GM21367 (cell line): ENCODE measurements at regions not wholly inside any gene's neighbourhood (a gene's known extent, or its start where the extent isn't known, plus 50 kb on each side); places are given as distances from the start of the nearest gene placed in this dataset.

ENCODE experiments used
- ATAC-seq: cut with Tn5 transposase; IDR thresholded peaks from one replicate; pipeline ENCODE4 v1.9.1; 2021; ENCODE audit not compliant: unreplicated experiment

GRCh38 chr7:46525876-46526275, 604.8 kb upstream of the IGFBP3 start:
- ATAC-seq = no peak

- no peak for ATAC-seq
These were observed 603.3 kb upstream of the IGFBP3 start for GRCh38 chr7:46524350-46524749.

GRCh38 chr7:46522354-46522906, 601.4 kb upstream of the IGFBP3 start:
- no peak for ATAC-seq

- no peak for ATAC-seq
These were observed 597.6 kb upstream of the IGFBP3 start for GRCh38 chr7:46518713-46519112.

- ATAC-seq = no peak
These were observed 594.9 kb upstream of the IGFBP3 start for GRCh38 chr7:46515844-46516590.

GRCh38 chr7:46513447-46513848, 592.4 kb upstream of the IGFBP3 start:
- no peak for ATAC-seq

GRCh38 chr7:46512891-46513413, 591.9 kb upstream of the IGFBP3 start:
- ATAC-seq = no peak

- no peak for ATAC-seq
These were observed 590.6 kb upstream of the IGFBP3 start for GRCh38 chr7:46511442-46512215.

GRCh38 chr7:46508583-46508982, 587.5 kb upstream of the IGFBP3 start:
- ATAC-seq = no peak

- ATAC-seq = no peak
These were observed 586.5 kb upstream of the IGFBP3 start for GRCh38 chr7:46507560-46507959.

- ATAC-seq = no peak
These were observed 573.4 kb upstream of the IGFBP3 start for GRCh38 chr7:46494441-46494840.

- no peak for ATAC-seq
These were observed 573.0 kb upstream of the IGFBP3 start for GRCh38 chr7:46494028-46494427.

- ATAC-seq = no peak
These were observed 572.1 kb upstream of the IGFBP3 start for GRCh38 chr7:46493196-46493595.

GRCh38 chr7:46492466-46492865, 571.4 kb upstream of the IGFBP3 start:
- ATAC-seq = no peak

- ATAC-seq = no peak
These were observed 569.3 kb upstream of the IGFBP3 start for GRCh38 chr7:46490406-46490805.

GRCh38 chr7:46489106-46489505, 568.0 kb upstream of the IGFBP3 start:
- no peak for ATAC-seq

- no peak for ATAC-seq
These were observed 567.5 kb upstream of the IGFBP3 start for GRCh38 chr7:46488607-46489006.

- ATAC-seq = no peak
These were observed 565.5 kb upstream of the IGFBP3 start for GRCh38 chr7:46486256-46487206.

- no peak for ATAC-seq
These were observed 564.5 kb upstream of the IGFBP3 start for GRCh38 chr7:46485481-46486065.

- ATAC-seq = no peak
These were observed 563.8 kb upstream of the IGFBP3 start for GRCh38 chr7:46484906-46485305.
